GM18499 (cell line): ENCODE measurements at regions not wholly inside any gene's neighbourhood (a gene's known extent, or its start where the extent isn't known, plus 50 kb on each side); places are given as distances from the start of the nearest gene placed in this dataset.
A peak's percentile ranks its signal among the peaks of the same experiment; 100 is the strongest.
"Not testable (repeated sequence)": the region's sequence is repeated elsewhere in the genome, so short reads cannot be mapped to it uniquely, and the experiment has no call there.

ENCODE experiments used
- ATAC-seq: cut with Tn5 transposase; IDR thresholded peaks from one replicate; pipeline ENCODE4 v1.9.1; 2021; ENCODE audit warnings: moderate number of reproducible peaks; ENCODE audit not compliant: insufficient read depth, unreplicated experiment

DNA sequence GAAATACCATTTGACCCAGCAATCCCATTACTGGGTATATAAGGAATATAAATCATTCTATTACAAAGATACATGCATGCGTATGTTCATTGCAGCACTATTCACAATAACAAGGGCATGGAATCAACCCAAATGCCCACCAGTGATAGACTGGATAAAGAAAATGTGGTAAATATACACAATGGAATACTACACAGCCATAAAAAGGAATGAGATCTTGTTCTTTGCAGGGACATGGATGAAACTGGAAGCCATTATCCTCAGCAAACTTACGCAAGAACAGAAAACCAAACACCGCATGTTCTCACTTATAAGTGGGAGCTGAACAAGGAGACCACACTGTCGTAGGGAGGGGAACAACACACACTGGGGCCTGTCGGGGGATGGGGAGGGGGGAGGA lies 57.3 kb upstream of the PIP4K2A start:
- ATAC-seq = not testable (repeated sequence)

DNA sequence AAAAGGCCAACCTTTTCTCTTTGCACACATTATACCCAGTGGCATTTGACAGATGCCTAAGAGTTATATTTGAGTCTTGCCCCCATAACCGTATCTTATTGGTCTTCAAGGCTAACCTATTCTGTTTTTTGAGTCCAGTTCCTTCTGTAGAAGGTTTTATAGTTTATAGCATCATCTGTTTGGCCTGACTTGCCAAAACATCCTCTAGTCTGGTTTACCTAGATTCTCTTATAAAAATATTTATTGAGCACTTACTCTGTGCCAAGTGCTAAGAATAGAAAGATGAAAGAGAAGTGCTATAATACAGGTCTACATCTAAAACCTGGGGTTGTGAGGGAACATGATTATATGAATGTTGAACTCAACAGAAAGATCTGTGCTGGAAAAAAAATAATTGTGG lies 55.9 kb upstream of the PIP4K2A start:
- ATAC-seq = no peak

DNA sequence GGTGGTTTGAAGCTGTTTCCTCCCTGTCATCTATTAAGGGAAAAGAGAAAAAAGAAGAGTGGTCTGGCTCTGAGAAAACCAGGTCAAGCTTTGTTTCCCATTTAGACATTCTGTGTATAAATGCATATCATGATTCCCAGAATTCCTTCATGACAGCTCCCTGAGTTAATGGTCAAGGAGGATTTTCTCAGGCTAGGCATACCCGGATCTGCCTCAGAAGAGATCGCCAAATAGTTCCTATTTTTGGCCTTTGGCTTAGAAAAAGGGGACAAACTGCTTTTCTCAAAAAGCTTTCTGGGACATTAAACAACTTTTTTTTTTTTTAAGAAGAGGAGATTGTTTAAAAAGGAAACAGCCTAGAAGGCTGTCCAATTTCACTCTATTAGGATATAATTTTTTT lies 53.5 kb upstream of the PIP4K2A start:
- ATAC-seq = no peak

DNA sequence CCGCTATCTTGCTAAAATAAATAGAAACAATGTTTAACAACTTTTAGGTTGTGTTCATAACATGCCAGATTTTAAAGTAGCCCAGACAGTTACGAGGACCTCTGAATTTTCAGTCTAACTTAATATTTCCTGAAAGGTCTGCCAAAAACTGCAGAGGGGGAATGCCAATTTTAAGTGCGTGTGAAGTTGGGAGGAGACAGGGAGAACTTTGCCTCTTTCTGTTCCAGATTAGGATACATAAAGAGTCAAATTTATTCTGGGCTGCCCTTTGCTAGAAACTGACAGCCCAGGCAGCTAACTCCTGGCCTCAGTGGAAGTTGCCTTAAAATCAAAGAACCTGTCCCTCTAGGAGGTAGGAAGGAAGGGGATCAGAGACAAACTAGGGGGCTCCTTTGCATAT lies 52.3 kb upstream of the PIP4K2A start:
- ATAC-seq = no peak

DNA sequence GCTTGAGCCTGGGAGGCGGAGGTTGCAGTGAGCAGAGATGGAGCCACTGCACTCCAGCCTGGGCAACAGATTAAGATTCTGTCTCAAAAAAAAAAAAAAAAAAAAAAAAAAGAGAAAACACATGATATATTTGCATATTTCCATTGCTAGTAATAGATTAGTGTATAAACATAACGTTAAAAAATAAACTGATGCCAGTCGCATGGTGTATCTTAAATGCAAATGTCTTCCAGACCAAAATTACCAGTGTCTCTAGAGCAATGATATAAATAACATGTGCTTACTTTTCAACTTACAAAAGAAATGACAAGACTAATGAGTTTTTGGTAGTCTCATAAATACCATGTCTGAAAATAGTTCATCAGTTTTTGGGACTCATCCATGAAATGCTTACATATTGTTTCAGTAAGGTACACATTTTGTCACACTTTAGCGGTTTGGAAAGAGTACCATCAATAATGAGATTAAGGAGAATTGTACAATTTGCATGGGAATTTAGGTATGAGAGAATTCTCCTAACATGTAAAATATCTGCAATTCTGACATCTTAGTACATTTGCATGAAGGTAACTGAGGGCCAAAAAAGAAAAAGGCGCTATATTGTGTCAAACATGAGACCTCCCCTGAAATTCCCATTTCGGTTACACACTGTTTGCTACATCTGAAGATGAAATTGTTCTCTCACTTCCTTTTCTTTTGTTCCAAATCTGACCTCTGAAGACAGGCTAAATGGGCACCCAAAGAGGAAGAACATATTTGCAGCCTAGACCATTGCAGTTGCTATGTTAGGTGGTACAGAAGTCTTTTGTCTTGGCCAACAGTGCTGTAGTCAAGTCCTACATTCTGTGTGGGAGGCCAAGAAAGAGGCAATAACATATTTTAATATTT lies 51.5 kb upstream of the PIP4K2A start:
- ATAC-seq = peak; percentile 58

DNA sequence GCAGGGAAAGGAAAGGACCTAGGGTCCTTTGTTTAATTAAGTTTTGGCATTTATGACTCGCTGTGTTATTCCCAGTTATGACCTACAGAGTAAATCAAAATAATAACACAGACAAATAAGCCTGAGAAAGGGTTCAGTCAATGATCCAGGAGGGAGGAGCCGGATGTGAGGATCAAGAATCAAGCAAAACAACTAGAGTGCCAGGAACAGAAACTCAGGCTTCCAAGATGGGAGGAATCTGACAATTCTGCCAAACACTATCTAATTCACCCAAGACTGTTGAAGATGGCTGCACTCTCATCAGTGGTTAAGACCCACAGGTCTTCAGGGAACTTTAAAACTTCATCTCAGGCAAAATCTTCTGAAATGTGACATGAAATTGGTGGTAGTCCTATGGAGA lies 50.3 kb upstream of the PIP4K2A start:
- ATAC-seq = no peak
